Glomerular endothelial cell (primary cell): ENCODE measurements at regions not wholly inside any gene's neighbourhood (a gene's known extent, or its start where the extent isn't known, plus 50 kb on each side); places are given as distances from the start of the nearest gene placed in this dataset.

Source experiments
- DNase-seq: peaks from one replicate; pipeline ENCODE4 v3.0.0-alpha.2; 2011; ENCODE audit warnings: low read depth, low spot score; ENCODE audit errors: extremely low read depth

- DNase-seq, result no peak
Observed at GRCh38 chr10:118472415-118473304, 122.8 kb downstream of the PRLHR start.

GRCh38 chr10:118471863-118472262, 123.6 kb downstream of the PRLHR start:
- no peak for DNase-seq

- no peak for DNase-seq
Observed at GRCh38 chr10:118470470-118470869, 125.0 kb downstream of the PRLHR start.

GRCh38 chr10:118467200-118467599, 125.1 kb upstream of the FAM204A start:
- DNase-seq, result no peak

- DNase-seq, result no peak
Observed at GRCh38 chr10:118465300-118465874, 123.3 kb upstream of the FAM204A start.

GRCh38 chr10:118463740-118464139, 121.6 kb upstream of the FAM204A start:
- no peak for DNase-seq

- no peak for DNase-seq
Observed at GRCh38 chr10:118462401-118462800, 120.3 kb upstream of the FAM204A start.

- peak; percentile 36 for DNase-seq
Observed at GRCh38 chr10:118459642-118460193, 117.6 kb upstream of the FAM204A start.

- DNase-seq, result no peak
Observed at GRCh38 chr10:118458957-118459641, 117.0 kb upstream of the FAM204A start.

- DNase-seq, result no peak
Observed at GRCh38 chr10:118457824-118458428, 115.8 kb upstream of the FAM204A start.

- DNase-seq, result no peak
Observed at GRCh38 chr10:118455181-118455695, 113.1 kb upstream of the FAM204A start.

- no peak for DNase-seq
Observed at GRCh38 chr10:118454211-118454610, 112.1 kb upstream of the FAM204A start.

- no peak for DNase-seq
Observed at GRCh38 chr10:118452098-118452497, 110.0 kb upstream of the FAM204A start.

- DNase-seq, result no peak
Observed at GRCh38 chr10:118449521-118449920, 107.4 kb upstream of the FAM204A start.

GRCh38 chr10:118448744-118449143, 106.6 kb upstream of the FAM204A start:
- no peak for DNase-seq

- DNase-seq, result no peak
Observed at GRCh38 chr10:118447478-118448270, 105.5 kb upstream of the FAM204A start.

GRCh38 chr10:118445535-118445934, 103.4 kb upstream of the FAM204A start:
- no peak for DNase-seq

GRCh38 chr10:118444069-118444468, 101.9 kb upstream of the FAM204A start:
- no peak for DNase-seq

GRCh38 chr10:118442032-118442431, 99.9 kb upstream of the FAM204A start:
- DNase-seq, result no peak

- DNase-seq, result no peak
Observed at GRCh38 chr10:118439824-118440223, 97.7 kb upstream of the FAM204A start.
